MV-4-11 (cell line): ENCODE measurements at regions not wholly inside any gene's neighbourhood (a gene's known extent, or its start where the extent isn't known, plus 50 kb on each side); places are given as distances from the start of the nearest gene placed in this dataset.

ENCODE experiments used
- DNase-seq: peaks from one replicate; lab custom pipeline; 2025; lab: John Stamatoyannopoulos, UW

DNA sequence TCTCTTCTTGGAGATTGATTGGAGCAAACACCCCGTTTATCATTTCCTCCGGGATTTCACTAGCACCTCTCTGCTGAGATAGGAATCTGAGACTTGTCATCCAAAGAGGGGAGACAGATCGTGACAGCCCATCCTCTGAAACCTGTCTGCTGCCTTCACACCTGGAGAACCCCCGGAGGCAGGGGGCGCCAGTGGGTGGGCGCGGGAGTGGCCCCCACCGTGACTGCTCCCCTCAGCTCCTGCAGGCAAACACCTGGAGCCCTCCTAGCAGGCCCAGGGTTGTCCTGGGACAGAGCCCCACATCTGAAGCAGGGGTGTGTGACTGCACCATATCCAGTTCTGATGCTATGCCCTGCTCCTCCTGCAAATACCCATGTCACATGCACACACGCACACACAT, 209.5 kb upstream of the POU3F1 start:
- DNase-seq, result no peak

DNA sequence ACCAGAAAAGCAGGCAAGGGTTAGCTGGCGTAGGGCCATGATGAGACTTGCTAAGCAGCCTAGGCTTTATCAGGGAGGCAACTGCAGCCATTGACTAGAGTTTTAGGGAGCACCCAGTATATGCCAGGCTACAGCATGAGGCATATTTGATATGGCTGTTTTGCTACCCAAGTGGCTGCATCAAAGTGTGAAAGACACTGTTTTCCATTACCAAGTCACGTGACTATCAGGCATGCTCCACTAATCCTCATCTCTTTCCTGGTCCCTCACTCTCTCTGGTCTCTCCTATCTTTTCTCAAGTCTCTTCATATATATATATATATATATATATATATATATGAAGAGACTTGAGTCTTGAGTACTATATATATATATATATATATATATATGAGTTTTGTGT, 206.7 kb upstream of the POU3F1 start:
- DNase-seq, result no peak

DNA sequence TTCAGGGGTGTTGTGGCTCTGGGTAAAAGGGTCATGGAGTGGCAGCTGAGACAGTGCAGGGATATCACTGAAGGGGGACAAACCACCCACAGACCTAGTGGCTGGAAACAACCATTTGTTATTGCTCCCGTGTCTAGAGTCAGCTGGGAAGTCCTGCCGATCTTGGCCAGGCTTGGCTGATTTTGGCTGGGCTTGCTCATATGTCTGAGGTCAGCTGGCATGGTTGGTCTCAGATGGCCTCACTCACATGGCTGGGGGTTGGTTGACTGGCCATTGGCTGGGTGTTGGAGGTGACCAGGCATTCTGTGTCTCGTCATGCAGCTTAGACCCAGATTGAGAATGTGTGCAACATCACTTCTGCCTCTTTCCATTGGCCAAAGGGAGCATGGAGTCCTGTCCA, 203.8 kb upstream of the POU3F1 start:
- DNase-seq, result no peak

DNA sequence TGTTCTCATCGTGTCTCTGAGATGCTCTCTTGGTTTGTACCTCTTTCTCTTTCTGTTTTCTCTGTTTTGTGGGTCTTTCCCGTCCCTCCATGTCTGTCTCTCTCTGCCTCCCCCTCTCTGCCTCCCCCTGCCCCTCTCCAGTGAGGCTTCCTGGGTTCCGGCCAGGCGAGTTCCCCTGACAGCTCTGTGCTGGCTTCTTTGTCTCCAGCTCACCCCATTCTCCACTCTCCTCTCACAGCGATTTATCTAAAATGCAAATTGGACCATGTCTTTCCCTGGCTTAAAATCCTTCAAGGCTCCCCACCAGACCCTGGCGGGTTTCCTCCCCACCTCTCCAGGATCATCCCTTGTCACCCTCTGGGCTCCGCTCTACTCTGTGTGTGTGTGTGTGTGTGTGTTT, 202.4 kb upstream of the POU3F1 start:
- no peak for DNase-seq

DNA sequence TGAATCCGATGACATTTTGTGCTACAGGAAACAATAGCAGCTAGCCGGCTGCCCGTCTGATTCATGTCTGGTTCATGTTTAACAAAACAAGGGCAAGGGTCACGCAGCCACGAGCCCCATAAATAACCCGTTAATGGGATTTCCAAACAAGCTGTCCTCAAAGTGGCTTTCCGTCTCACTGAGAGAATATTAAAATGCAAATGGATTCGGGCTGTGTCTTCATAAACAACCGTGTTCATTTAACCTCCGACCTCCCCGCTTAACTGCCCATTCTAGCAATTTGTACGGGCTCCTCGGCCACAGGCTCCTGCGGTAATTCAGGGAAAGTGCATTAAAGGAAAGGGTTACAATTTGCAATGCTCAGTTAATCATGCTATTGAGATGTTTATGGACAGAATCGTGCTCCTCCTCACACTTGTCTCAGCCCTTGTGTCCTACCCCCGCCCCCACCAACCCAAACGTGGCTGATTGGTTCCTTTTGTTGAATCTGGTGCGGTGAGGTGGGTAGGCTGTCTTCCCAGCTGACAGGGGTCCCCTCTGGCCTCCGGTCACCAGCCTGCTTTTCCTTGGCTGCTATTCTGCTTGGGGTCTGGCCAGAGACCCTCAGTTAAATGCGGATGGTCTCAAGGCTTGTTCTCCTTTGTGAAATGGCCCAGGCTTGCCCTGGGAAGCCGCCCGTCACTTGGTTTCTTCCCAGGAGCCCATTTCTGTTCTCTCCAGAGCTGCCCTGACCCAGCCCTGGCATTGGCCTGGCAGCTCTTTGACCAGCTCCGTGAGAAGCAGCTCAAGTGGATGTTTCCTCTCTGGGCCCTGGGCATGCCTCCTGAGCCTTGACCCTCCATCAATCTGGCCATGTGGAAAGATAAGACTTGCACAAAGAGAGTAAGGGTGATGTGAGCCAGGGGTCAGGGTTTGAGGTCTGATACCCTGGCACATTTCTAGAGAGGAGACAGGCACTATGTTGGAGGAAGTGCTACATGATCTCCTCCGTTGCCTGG, 200.7 kb upstream of the POU3F1 start:
- DNase-seq, result no peak

DNA sequence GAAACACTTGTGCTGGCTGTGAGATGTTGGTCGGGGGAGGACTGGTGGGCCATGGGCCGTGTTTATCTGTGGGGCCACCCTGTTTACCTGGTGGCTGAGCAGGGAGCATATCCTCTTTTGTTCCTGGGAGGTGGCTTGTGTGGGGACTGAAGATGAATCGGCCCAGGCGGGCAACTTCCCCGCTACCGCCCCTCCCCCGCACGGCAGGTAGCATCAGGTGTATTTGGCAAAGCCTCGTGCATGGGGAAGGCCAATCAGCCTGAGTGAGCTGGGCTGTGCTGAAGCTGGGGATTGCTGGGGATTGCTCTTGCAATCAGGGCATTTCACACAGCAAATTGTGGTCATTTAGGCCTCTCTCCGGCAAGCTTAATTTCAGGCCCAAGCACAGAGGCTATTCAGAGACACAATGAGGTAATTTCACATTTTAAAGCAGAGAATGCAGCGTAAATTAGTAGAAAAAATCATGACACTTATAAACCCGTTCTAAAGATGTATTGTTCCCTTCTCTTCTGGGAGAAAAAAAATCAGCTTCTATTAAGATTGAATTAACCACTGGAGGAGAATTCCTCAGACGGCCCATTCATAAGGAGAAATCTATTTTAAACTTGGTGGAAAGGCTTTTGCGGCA, 197.7 kb upstream of the POU3F1 start:
- no peak for DNase-seq

DNA sequence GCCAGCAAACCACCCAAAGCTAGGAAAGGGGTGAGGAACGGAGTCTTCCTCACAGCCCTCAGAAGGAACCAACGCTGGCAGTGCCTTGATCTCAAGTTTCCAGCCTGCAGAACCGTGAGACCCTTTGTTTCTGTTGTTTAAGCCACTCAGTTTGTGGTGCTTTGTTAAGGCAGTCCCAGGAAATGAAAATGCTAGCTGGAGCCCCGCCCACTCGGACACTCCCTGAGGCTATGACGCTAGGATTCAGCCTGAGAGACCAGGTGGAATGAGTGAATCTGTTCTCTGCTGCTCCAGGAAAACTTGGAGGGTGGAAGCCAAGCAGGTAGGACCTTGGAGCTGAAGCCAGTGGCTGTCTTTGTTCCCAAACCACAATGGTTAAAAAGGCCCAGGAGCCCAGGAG, 196.5 kb upstream of the POU3F1 start:
- DNase-seq, result no peak

DNA sequence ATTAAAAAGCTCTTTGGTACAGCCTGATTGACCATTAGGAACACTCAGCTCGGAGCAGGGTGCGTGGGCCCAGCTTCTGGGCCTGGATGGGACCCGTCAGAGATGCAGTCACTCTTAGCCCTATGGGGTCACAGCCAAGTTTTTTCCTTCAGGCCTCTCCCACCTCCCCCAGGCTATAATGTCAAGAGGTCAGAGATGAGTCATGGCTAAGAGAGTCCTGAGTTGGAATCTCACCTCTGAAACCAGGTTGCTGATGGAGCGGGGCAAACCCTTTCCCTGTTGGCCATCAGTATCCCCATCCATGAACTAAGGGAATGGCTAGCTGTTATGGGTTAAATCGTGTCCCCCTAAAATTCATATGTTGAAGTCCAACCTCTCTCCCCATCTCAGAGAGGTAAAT, 195.9 kb upstream of the POU3F1 start:
- DNase-seq, result no peak

DNA sequence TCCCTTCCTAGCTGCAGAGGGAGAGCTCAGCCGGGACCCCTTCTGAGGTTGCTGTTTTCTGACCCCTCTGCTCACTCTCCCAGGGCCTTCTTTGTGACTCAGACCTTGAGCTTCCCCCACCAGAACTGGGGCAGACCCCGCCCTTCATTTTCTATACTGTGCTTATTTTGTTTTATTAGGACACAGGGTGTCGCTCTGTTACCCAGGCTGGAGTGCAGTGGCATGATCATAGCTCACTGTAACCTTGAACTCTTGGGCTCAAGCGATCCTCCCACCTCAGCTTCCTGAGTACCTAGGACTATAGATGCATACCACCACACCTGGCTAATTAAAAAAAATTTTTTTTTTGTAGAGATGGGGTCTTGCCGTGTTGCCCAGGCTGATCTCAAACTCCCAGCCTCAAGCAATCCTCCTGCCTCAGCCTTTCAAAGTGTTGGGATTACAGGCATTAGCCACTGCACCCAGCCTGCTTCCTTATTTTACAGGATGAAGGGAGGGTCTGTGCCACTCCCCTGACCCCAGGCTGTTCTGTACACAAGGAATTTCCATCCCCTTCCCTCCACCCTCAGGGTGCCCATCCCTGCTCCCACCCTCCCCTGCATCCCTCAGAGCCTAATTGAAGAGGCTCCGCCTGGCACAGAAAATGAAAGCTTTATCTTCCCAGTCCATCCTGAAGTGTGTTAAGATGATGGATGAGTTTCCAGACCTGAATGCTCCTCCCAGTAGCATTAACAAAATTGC, 195.2 kb upstream of the POU3F1 start:
- no peak for DNase-seq

DNA sequence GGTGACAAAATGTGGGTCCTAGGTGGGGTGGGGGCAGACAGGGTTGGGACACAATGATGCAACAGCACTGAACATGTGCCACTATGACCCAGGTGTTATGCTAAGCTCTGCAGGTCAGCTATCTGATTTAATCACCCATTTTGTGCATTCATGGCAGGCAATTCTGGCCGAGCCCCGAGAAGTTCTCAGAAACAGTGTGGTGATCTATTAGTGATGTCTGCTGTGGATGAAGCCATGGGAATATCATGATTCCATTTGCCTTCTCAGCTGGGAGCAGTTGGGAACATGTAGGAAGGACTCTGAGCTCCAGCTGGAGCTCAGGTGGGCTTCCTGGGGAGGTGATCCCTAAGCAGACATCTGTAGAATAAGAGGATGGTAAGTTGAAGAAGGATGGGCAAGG, 194.0 kb upstream of the POU3F1 start:
- DNase-seq, result no peak

DNA sequence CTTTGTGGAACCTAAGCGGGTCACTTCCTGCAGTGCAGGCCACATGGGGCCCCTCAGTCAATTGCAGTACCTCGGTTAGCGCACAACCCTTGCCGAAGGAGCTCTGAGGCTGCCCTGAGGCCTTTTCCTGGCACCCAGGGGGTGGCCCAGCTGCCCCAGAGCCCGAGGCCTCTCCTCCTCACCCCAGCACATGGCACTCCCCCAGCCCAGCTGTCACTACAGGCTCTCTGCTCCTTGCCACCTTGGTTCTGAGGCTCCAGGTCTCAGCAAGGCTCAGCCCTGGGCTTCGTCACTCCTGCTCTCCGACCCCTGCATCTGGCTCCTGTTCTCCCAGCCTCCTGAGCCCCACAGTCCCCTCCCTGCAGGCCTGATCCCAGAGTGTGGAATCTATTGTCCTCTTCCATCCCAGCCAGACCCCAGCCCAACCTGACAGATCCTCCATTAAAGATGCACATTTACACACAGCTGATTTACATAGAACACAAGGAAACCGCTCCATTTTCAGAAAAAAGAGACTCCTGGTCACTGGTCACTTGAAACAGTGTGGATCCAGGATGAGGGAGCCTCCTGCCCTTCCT, 192.8 kb upstream of the POU3F1 start:
- no peak for DNase-seq

DNA sequence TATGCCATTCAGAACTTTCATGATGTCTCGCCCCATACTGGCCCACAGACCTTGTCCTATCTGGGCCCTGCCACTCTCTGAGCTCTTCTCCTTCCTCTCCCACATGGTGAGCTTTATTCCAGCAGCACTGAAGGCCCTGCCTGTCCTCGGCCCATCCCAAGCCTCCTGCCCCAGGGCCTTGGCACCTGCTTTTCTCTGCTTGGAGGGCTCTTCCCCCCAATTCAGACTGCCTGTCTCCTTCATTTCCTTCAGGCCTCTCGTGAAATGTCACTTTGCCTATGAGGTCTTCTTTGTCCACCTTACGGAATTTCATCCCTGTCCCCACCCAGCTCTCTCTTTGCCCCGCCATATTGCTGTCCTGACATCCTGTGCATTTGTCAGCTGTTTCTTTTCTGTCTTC, 191.7 kb upstream of the POU3F1 start:
- no peak for DNase-seq

DNA sequence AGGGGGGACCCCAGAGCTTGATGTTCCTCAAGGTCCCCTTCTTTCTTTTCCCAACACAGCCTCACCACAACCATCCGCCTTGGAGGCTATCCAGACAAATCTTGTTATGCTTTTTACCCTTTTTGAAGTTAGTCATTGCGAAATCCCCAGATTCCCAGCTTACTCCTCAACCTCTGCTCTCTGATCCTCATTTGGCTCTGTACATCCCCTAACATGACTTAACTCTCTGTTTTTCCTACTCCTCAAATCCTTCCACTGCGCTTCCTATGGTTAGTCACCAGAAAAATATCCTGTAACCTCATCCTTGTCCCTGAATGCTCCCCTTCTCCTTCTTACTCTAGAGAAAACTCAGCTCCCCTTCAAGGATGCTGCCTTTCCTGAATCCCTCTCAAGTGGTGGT, 189.1 kb upstream of the POU3F1 start:
- DNase-seq, result no peak

DNA sequence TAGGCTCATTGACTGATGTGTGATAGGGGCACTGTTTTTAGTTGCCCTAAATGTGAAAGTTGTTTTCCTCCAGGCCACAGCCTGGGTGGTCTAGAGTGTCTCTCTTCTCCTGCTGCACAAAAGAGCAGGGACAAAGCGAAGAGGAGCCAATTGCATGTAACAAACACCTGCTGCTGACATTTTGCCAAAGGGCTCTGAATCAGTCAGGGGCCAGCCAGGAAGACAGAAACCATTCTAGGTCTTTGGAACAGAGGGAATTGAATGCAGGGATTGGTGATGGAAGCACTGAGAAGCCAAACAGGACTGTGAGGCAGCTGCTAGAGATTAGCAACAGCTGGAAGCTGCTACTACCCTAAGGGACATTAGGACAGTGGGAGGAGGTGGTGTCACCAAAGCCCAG, 185.3 kb upstream of the POU3F1 start:
- no peak for DNase-seq

DNA sequence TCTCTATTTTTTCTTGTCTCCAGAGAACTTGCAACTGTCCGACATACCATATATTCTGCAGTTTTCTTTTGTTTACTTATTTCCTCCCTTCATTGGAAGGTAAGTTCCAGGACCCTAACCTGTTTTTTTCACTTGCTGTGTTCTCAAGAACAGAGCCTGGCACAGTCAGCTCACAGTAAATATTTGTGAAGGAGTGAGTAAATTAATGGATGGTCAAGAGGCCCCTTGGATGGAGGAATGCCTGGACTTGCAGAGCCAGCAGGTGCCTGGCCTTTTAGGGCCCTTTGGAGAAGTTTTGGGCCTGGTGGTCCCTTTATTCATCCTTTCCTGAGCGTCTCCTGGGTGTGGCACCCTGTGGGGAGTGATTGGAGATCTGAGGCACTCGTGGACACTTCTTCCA, 182.1 kb upstream of the POU3F1 start:
- DNase-seq, result no peak

DNA sequence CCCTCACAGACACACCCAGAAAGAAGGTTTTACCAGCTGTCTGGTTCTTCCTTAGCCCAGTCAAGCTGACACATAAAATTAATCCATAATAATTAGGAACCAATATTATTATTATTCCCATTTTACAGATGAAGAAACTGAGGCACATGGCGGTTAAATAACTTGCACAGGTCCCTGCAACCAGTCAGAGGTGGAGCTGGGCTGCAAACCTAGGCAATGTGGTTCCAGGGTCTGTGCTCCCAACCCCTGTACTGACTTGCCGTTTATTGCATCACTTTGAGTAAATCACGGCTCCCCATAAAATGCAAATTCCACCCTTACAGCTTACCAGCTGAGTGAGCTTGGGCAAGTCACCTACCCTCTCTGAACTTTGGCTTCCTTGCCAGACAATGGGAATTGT, 179.2 kb upstream of the POU3F1 start:
- DNase-seq, result no peak

DNA sequence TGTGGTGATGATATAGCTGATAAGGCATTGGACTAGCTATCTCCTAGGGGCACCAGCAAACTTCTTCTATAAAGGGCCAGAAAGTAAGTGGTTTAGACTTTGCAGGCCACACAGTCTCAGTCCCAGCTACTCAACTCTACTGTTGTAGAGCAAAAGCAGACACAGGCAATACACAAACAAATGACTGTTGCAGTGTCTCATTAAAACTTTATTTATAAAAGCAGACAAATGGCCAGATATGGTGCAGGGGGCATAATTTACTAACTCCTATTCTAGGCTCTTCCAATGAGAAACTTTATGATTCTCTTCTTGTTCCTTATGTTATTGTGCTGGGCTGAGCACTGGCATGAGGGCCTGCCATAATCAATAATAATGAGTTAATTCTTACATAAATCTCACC, 176.8 kb upstream of the POU3F1 start:
- DNase-seq, result no peak

DNA sequence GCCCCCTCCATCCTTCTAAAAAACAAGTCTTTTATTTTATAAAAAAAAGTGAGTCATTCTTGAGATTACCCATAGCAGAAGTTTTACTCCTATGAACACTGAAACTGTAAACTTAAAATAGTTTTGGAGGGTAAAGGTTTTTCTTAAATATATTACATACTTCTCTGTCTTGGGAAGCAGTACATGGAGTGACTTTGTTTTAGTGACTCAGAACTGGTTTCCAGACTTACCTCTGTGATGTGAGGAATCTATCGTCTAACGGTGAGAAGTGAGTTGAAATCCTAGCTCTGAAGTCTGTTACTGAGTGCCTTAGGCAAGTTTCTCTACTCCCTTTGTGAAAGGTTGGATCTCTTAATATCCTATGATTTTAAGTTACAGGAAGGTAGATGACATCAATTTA, 176.3 kb upstream of the POU3F1 start:
- no peak for DNase-seq

DNA sequence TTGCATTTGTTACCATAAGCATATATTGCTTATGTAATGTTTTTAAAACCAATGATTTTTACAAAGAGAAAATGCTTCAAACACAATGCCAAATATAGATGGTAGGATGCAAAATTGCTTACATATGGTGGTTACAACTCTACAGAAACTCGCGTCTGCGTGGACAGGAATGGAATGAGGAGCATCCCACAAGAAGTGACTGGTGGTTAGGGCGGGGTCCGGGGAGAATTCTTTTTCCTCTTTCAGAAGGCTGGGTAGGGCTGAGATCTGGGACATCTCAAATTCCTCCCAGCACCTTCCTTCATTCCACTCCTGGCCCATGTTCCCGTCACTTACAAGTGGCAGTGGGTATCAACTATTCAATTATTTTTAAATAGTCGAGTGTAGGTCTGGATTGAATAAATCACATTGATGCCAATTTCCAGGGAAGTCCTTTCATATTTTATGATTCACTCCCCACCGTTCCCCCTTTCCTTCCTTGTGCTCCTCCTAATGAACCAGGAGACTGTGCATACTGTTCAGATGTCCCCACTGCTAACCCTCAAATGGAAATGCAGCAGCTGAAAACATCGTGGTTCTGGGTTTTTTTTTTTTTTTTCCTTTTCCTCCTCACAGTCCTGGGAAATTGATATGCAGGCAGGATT, 174.5 kb upstream of the POU3F1 start:
- DNase-seq, result no peak

DNA sequence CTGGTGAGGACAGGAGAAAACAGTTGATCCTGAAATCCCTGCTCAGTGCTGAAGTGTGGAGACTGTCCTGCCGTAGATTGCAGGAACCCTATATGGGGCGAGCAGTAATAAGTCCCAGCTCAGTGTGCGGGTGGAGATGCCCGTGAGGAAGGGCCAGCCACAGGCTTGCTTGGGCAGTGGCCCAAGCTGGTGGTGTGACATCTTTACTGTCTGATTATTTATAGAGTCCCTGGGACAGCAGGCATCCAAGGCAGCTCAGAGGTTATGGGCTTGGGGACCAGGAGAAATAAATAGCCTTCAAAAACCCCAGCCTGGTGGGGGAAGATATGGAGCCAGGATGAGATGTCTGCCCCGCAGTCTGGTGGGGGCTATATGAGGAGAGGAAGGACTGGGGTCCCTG, 170.7 kb upstream of the POU3F1 start:
- no peak for DNase-seq

DNA sequence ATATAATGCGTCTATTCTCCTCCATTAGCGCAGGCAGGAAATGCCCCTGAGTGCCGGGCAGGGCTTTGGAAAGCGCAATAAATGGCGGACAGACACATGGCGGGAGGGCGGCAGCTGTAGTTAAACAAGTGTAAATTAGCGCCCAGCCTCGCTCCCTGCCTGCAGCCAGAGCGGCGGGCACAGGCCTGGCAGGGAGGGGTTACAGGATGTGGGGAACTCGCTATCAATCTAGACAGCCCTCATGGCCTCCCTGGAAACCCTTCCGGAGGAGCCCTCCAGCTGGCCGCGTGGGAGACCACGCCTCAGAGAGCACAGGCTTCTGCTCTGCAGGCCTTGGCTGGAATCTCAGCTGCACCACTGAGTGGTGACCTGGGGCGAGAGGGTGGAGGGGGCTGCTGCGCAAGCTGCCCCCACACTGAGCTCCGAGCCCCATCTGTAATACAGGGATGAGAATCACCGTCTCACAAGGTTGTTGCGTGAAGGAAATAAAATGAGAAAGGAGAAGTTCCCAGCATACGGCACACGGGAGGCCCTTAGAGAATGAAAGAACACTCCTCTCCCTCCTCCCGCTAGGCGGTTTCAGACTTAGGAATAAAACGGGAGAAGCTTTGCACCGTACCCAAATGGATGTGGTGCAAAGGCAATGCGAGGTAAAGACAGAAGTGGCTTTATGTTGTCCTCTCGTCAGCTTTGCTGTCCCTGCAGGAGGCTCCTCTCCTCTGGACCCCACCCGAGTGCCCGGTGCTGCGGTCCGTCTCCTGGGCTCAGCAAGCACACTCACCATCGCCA, 167.2 kb upstream of the POU3F1 start:
- no peak for DNase-seq

DNA sequence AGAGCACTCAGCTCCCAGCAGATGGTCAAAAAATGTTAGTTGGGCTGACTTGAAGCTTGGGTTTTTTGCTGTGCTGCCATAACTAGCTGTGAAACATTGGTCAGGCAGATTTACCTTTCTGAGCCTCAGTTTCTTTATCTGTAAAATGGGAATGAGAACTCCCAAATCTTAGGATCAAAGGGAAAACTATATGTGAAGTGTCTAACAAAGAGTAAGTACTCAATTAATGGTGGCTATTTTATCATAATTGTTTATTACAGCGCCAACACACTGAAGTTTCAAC, 164.2 kb upstream of the POU3F1 start:
- DNase-seq, result no peak
